HCT116 (cell line): ENCODE measurements at regions not wholly inside any gene's neighbourhood (a gene's known extent, or its start where the extent isn't known, plus 50 kb on each side); places are given as distances from the start of the nearest gene placed in this dataset.

Experiments used
- ATAC-seq: fragments of 200-7000 bp; cut with Tn5 transposase; 2 replicates; pipeline ENCODE4 v1.9.1; 2020; ENCODE audit warnings: mild to moderate bottlenecking, moderate library complexity
- BruUV-seq: library from RNA; stranded (reverse); fragments of 400-500 nt; replicated peaks from 2 replicates; lab custom pipeline; 2021; lab: Mats Ljungman, UMichigan
- CTCF ChIA-PET: fragments of 300-600 bp; sonication (Branson Sonifier 250); formaldehyde crosslinking; loops from one replicate; lab custom pipeline; 2021; ENCODE audit warnings: antibody characterized with exemption; lab: Charles Lee
- POLR2A ChIA-PET: fragments of 300-600, 350-600 bp; sonication (Branson Sonifier 250); formaldehyde crosslinking; loops from one replicate; lab custom pipeline; 2021; ENCODE audit warnings: antibody characterized with exemption; lab: Charles Lee
- RAD21 ChIA-PET, 2 experiments: fragments of 300-600 bp; sonication (Branson Sonifier 250); formaldehyde crosslinking; loops; one replicate each; lab custom pipeline; 2023; ENCODE audit warnings: low total read pairs in 2 of 2; ENCODE audit not compliant: uncharacterized antibody in 2 of 2, unreplicated experiment in 2 of 2, low non-redundant PET in 1 of 2; lab: Charles Lee
- DNase-seq: peaks from one replicate; pipeline ENCODE4 v3.0.0-alpha.2; 2010; ENCODE audit warnings: low read depth, low spot score
- H2AFZ ChIP-seq: fragments of 200-600 bp; shearing (Covaris generic), sonication (generic); 2 replicates; pipeline ENCODE4 v1.6.1; 2017; ENCODE audit warnings: low read depth, mixed run types, mixed read lengths, antibody characterized with exemption, low read length; ENCODE audit not compliant: poor library complexity, severe bottlenecking
- H3K27ac ChIP-seq: 2 replicates; pipeline ENCODE4 v1.5.1; 2012; ENCODE audit warnings: low read depth, low read length
- H3K27me3 ChIP-seq: fragments of 200-600 bp; sonication (generic); 2 replicates; pipeline ENCODE4 v1.6.1; 2016; ENCODE audit warnings: mixed run types, low read length, mixed read lengths; ENCODE audit not compliant: insufficient read depth
- H3K36me3 ChIP-seq, 2 experiments: fragments of 200-500 bp in 1 of 2; fragments of 200-600 bp in 1 of 2; sonication (Bioruptor generic) in 1 of 2; sonication (generic) in 1 of 2; 2 replicates each; pipeline versions ENCODE4 v1.5.1 to v1.6.1; 2014 to 2016; ENCODE audit warnings: low read length in 2 of 2, inconsistent platforms in 1 of 2, mixed read lengths in 1 of 2, mixed run types in 1 of 2; ENCODE audit not compliant: insufficient read depth in 2 of 2, control insufficient read depth in 1 of 2
- H3K4me1 ChIP-seq, 2 experiments: fragments of 200-600 bp in 1 of 2; sonication (generic) in 1 of 2; 2 replicates each; pipeline versions ENCODE4 v1.5.1 to v1.6.1; 2012 to 2017; ENCODE audit warnings: low read length in 2 of 2, inconsistent platforms in 1 of 2, mild to moderate bottlenecking in 1 of 2, mixed read lengths in 1 of 2, mixed run types in 1 of 2, moderate library complexity in 1 of 2; ENCODE audit not compliant: insufficient read depth in 2 of 2, control insufficient read depth in 1 of 2
- H3K4me2 ChIP-seq: fragments of 200-600 bp; sonication (generic); 2 replicates; pipeline ENCODE4 v1.6.1; 2017; ENCODE audit warnings: mixed run types, low read length, mixed read lengths
- H3K4me3 ChIP-seq, 2 experiments: fragments of 200-600 bp in 1 of 2; sonication (generic) in 1 of 2; replicated peaks in 1 of 2; 2 replicates each; pipeline ENCODE4 v1.5.1; 2011 to 2016; ENCODE audit warnings: low read length in 2 of 2, control low read depth in 1 of 2, low read depth in 1 of 2, mild to moderate bottlenecking in 1 of 2, mixed read lengths in 1 of 2, mixed run types in 1 of 2
- H3K79me2 ChIP-seq: fragments of 200-600 bp; sonication (generic); 2 replicates; pipeline ENCODE4 v1.6.1; 2017; ENCODE audit warnings: mild to moderate bottlenecking, mixed run types, low read length, moderate library complexity, mixed read lengths; ENCODE audit not compliant: insufficient read depth
- H3K9ac ChIP-seq: fragments of 200-600 bp; sonication (generic); 2 replicates; pipeline ENCODE4 v1.6.1; 2016; ENCODE audit warnings: low read length, mixed read lengths
- H3K9me2 ChIP-seq: fragments of 200-600 bp; sonication (generic), shearing (Covaris generic); 2 replicates; pipeline ENCODE4 v1.6.1; 2017; ENCODE audit warnings: mixed run types, mild to moderate bottlenecking, moderate library complexity; ENCODE audit not compliant: insufficient read depth
- H3K9me3 ChIP-seq, 2 experiments: fragments of 200-500 bp in 1 of 2; fragments of 200-600 bp in 1 of 2; sonication (Bioruptor generic) in 1 of 2; sonication (generic) in 1 of 2; 2 replicates each; pipeline ENCODE4 v1.6.1; 2014 to 2017; ENCODE audit warnings: low read length in 2 of 2, mixed read lengths in 2 of 2, inconsistent platforms in 1 of 2, low read depth in 1 of 2, mild to moderate bottlenecking in 1 of 2, mixed run types in 1 of 2, moderate library complexity in 1 of 2; ENCODE audit not compliant: control insufficient read depth in 1 of 2, insufficient read depth in 1 of 2
- H4K20me1 ChIP-seq: fragments of 200-600 bp; sonication (generic), shearing (Covaris generic); 2 replicates; pipeline ENCODE4 v1.6.1; 2017; ENCODE audit warnings: mixed run types, mild to moderate bottlenecking, moderate library complexity; ENCODE audit not compliant: insufficient read depth
- CBX3 ChIP-seq: IDR thresholded peaks from 2 replicates; pipeline ENCODE4 v1.6.1; 2012; ENCODE audit warnings: low read depth
- FOSL1 ChIP-seq: IDR thresholded peaks from 2 replicates; pipeline ENCODE4 v1.6.1; 2012; ENCODE audit warnings: low read depth
- POLR2A ChIP-seq: IDR thresholded peaks from 2 replicates; pipeline ENCODE4 v1.7.0; 2011; ENCODE audit warnings: borderline replicate concordance; ENCODE audit not compliant: insufficient read depth, insufficient read length; ENCODE audit errors: extremely low read depth
- POLR2AphosphoS5 ChIP-seq: IDR thresholded peaks from 2 replicates; pipeline ENCODE4 v1.6.1; 2011; ENCODE audit warnings: mild to moderate bottlenecking, low read depth, low read length, moderate library complexity
- SIN3A ChIP-seq: IDR thresholded peaks from 2 replicates; pipeline ENCODE4 v1.6.1; 2012; ENCODE audit warnings: low read depth
- TCF7L2 ChIP-seq: IDR thresholded peaks from 2 replicates; pipeline ENCODE4 v1.7.0; 2011; ENCODE audit warnings: borderline replicate concordance, inconsistent platforms; ENCODE audit not compliant: insufficient read depth, insufficient read length; ENCODE audit errors: extremely low read depth
- ZNF274 ChIP-seq: fragments of 200-500 bp; sonication (Bioruptor generic); IDR thresholded peaks from 2 replicates; pipeline ENCODE4 v1.6.1; 2014; ENCODE audit warnings: mild to moderate bottlenecking, low read depth, low read length, inconsistent platforms
- intact Hi-C: fragments of 100-400 bp; cut with micrococcal nuclease; formaldehyde crosslinking; loops from 2 replicates; pipeline ENCODE4 v1.10.0; 2022
- TF ChIP-seq, protein P1 (sequence below): IDR thresholded peaks from 2 replicates; pipeline ENCODE4 v1.6.1; 2012; ENCODE audit warnings: low read depth
- TF ChIP-seq, protein P2 (sequence below), 3 experiments: fragments of 200-600 bp in 1 of 3; sonication (generic) in 1 of 3; IDR thresholded peaks in 2 of 3; conservative IDR thresholded peaks in 1 of 3; 2 replicates each; pipeline ENCODE4 v1.5.1; 2012 to 2017; ENCODE audit warnings: low read depth in 2 of 3, low read length in 2 of 3, antibody characterized with exemption in 1 of 3, borderline replicate concordance in 1 of 3, control low read depth in 1 of 3, mild to moderate bottlenecking in 1 of 3, mixed read lengths in 1 of 3, mixed run types in 1 of 3, moderate library complexity in 1 of 3; ENCODE audit not compliant: insufficient read depth in 1 of 3
- TF ChIP-seq, protein P3 (sequence below): IDR thresholded peaks from 2 replicates; pipeline ENCODE4 v1.6.1; 2012

DNA sequence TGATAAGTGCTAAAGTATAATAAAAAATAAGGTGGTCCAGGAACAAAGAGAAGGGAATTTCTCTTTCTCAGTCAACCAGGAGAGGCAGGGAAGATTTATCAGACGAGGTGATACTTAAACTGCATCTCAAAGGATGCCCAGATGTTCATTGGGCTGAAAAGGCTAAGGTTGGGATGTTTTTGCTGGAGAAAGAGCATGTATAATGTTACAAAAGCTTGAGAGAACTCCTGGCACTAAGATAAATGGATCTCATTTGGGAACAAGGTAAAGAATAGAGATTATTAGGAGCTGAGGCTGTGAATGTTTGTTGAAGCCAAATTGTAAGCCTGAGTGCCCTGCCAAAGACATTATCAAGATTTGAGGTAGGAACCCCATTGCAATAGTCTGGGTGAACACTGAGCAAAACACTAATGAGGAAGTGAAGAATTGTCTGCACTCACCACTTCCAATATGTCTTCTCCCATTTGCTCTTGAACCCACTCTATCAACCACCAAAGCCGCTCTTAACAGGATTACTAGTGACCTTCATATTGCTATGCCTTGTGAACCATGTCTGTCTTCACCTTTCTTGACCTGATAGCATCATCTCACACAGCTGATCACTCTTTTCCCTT is 149.0 kb upstream of the ARID2 start:
- RAD21 ChIA-PET: no interaction called here
- H3K79me2 ChIP-seq: no peaks in the 10 kb centered on the region
- ATAC-seq: no peak
- H3K4me3 ChIP-seq: no peak overlapping the region
- no peak for DNase-seq
- TF ChIP-seq TCF7L2: no peak
- no peak for TF ChIP-seq FOSL1
- no peak for TF ChIP-seq CBX3
- TF ChIP-seq POLR2AphosphoS5: no peak
- TF ChIP-seq, protein P1, sequence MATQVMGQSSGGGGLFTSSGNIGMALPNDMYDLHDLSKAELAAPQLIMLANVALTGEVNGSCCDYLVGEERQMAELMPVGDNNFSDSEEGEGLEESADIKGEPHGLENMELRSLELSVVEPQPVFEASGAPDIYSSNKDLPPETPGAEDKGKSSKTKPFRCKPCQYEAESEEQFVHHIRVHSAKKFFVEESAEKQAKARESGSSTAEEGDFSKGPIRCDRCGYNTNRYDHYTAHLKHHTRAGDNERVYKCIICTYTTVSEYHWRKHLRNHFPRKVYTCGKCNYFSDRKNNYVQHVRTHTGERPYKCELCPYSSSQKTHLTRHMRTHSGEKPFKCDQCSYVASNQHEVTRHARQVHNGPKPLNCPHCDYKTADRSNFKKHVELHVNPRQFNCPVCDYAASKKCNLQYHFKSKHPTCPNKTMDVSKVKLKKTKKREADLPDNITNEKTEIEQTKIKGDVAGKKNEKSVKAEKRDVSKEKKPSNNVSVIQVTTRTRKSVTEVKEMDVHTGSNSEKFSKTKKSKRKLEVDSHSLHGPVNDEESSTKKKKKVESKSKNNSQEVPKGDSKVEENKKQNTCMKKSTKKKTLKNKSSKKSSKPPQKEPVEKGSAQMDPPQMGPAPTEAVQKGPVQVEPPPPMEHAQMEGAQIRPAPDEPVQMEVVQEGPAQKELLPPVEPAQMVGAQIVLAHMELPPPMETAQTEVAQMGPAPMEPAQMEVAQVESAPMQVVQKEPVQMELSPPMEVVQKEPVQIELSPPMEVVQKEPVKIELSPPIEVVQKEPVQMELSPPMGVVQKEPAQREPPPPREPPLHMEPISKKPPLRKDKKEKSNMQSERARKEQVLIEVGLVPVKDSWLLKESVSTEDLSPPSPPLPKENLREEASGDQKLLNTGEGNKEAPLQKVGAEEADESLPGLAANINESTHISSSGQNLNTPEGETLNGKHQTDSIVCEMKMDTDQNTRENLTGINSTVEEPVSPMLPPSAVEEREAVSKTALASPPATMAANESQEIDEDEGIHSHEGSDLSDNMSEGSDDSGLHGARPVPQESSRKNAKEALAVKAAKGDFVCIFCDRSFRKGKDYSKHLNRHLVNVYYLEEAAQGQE: no peak
- TF ChIP-seq SIN3A: no peak
- TF ChIP-seq POLR2A: no peak
- TF ChIP-seq, protein P2, sequence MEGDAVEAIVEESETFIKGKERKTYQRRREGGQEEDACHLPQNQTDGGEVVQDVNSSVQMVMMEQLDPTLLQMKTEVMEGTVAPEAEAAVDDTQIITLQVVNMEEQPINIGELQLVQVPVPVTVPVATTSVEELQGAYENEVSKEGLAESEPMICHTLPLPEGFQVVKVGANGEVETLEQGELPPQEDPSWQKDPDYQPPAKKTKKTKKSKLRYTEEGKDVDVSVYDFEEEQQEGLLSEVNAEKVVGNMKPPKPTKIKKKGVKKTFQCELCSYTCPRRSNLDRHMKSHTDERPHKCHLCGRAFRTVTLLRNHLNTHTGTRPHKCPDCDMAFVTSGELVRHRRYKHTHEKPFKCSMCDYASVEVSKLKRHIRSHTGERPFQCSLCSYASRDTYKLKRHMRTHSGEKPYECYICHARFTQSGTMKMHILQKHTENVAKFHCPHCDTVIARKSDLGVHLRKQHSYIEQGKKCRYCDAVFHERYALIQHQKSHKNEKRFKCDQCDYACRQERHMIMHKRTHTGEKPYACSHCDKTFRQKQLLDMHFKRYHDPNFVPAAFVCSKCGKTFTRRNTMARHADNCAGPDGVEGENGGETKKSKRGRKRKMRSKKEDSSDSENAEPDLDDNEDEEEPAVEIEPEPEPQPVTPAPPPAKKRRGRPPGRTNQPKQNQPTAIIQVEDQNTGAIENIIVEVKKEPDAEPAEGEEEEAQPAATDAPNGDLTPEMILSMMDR (IDR thresholded peaks at IDR 0.05 in 2 of 3, conservative IDR thresholded peaks at IDR 0.05 in 1 of 3; ENCODE audit: borderline replicate concordance in 1 of 3, insufficient read depth in 1 of 3, low read depth in 2 of 3, low read length in 2 of 3): no peak
- TF ChIP-seq ZNF274: no peak
- TF ChIP-seq, protein P3, sequence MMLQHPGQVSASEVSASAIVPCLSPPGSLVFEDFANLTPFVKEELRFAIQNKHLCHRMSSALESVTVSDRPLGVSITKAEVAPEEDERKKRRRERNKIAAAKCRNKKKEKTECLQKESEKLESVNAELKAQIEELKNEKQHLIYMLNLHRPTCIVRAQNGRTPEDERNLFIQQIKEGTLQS: no peak
- POLR2A ChIA-PET: no interaction called here
- no peaks in the 10 kb centered on the region for H3K27me3 ChIP-seq
- intact Hi-C loops: no loop called here
- H3K4me1 ChIP-seq: no peaks in the 10 kb centered on the region
- H4K20me1 ChIP-seq: no peaks in the 10 kb centered on the region
- BruUV-seq: no TSS peak
- CTCF ChIA-PET: no interaction called here
- H3K4me2 ChIP-seq: no peak overlapping the region
- no peak overlapping the region for H3K9ac ChIP-seq
- H2AFZ ChIP-seq: no peak overlapping the region
- no peaks in the 10 kb centered on the region for H3K9me2 ChIP-seq
- no peaks in the 10 kb centered on the region for H3K9me3 ChIP-seq
- no peaks in the 10 kb centered on the region for H3K36me3 ChIP-seq
- H3K27ac ChIP-seq: no peak overlapping the region
